Spleen (tissue), 11 donors: ENCODE measurements at regions not wholly inside any gene's neighbourhood (a gene's known extent, or its start where the extent isn't known, plus 50 kb on each side); places are given as distances from the start of the nearest gene placed in this dataset.

Source experiments
- DNase-seq: peaks from one replicate; pipeline ENCODE4 v3.0.0-alpha.2; 2020
- H3K27ac ChIP-seq, 8 donors: fragments of 200-600 bp; sonication (generic) in 7 of 8; 1 replicate in 4 of 8; 2 replicates in 4 of 8; pipeline versions ENCODE4 v1.5.0 to v1.8.0; 2016 to 2021; ENCODE audit warnings: inconsistent platforms in 4 of 8, mild to moderate bottlenecking in 4 of 8, moderate library complexity in 1 of 8
- H3K27me3 ChIP-seq, 7 donors: fragments of 200-600 bp; sonication (generic) in 6 of 7; replicated peaks in 1 of 7; 1 replicate in 4 of 7; 2 replicates in 3 of 7; pipeline versions ENCODE4 v1.5.0 to v1.8.0; 2016 to 2021; ENCODE audit warnings: inconsistent platforms in 3 of 7, mild to moderate bottlenecking in 1 of 7
- H3K36me3 ChIP-seq, 6 donors: fragments of 200-600 bp; sonication (generic) in 5 of 6; 1 replicate in 4 of 6; 2 replicates in 2 of 6; pipeline versions ENCODE4 v1.5.0 to v1.8.0; 2016 to 2021; ENCODE audit warnings: inconsistent platforms in 2 of 6
- H3K4me1 ChIP-seq, 6 donors: fragments of 200-600 bp; sonication (generic) in 5 of 6; 1 replicate in 3 of 6; 2 replicates in 3 of 6; pipeline versions ENCODE4 v1.5.0 to v1.8.0; 2016 to 2021; ENCODE audit warnings: inconsistent platforms in 3 of 6
- H3K4me3 ChIP-seq, 8 donors: fragments of 200-600 bp; sonication (generic) in 7 of 8; 1 replicate in 4 of 8; 2 replicates in 4 of 8; pipeline versions ENCODE4 v1.5.0 to v1.8.0; 2016 to 2021; ENCODE audit warnings: inconsistent platforms in 4 of 8, mild to moderate bottlenecking in 4 of 8, moderate library complexity in 2 of 8
- H3K9me3 ChIP-seq, 8 donors: fragments of 200-600 bp; sonication (generic) in 7 of 8; 1 replicate in 4 of 8; 2 replicates in 4 of 8; pipeline versions ENCODE4 v1.5.0 to v1.8.0; 2016 to 2021; ENCODE audit warnings: inconsistent platforms in 4 of 8
- POLR2A ChIP-seq, 3 donors: fragments of 450-650 bp; IDR thresholded peaks; one replicate each; pipeline ENCODE4 v1.5.1; 2017; ENCODE audit warnings: antibody characterized with exemption in 3 of 3, mild to moderate bottlenecking in 1 of 3
- POLR2AphosphoS5 ChIP-seq, 3 donors: sonication (generic); formaldehyde crosslinking; IDR thresholded peaks; one replicate each; pipeline ENCODE4 v1.5.1; 2017; ENCODE audit warnings: antibody characterized with exemption in 3 of 3
- WGBS, 5 donors: extraction: QIAGEN DNeasy Blood & Tissue Kit in 3 of 5; methylation state at CpG; one replicate each; pipeline versions ENCODE4 v1.1.5 to v1.1.7; 2013 to 2018; 5-methylcytosine and 5-hydroxymethylcytosine counted together
- intact Hi-C: fragments of 100-400 bp; cut with DNase I; formaldehyde crosslinking; loops from one replicate; pipeline ENCODE4 v1.15.0; 2023; ENCODE audit warnings: low total_unique reads
- TF ChIP-seq, protein P1 (sequence below), 11 experiments: fragments of 200-600 bp in 7 of 11; fragments of 450-650 bp in 4 of 11; sonication (generic) in 4 of 11; IDR thresholded peaks in 8 of 11; conservative IDR thresholded peaks in 3 of 11; 1 replicate in 7 of 11; 2 replicates in 4 of 11; pipeline versions ENCODE4 v1.4.0 to v1.8.0; 2016 to 2021; ENCODE audit warnings: antibody characterized with exemption in 11 of 11, inconsistent platforms in 4 of 11, mild to moderate bottlenecking in 1 of 11
- donor health status: healthy with polysubstance abuse.
- donor health status: DM: no; HTN: no; CAD: no; lungs with moderate emphysema.
- donor health status: DM: no; HTN: no; CAD: no.
- donor health status: Bipolar disorder and iron deficiency.
- donor health status: healthy.
- donor health status: DM: no; HTN: no; CAD: no.
- donor health status: DM: yes; HTN: yes; CAD: no.

DNA sequence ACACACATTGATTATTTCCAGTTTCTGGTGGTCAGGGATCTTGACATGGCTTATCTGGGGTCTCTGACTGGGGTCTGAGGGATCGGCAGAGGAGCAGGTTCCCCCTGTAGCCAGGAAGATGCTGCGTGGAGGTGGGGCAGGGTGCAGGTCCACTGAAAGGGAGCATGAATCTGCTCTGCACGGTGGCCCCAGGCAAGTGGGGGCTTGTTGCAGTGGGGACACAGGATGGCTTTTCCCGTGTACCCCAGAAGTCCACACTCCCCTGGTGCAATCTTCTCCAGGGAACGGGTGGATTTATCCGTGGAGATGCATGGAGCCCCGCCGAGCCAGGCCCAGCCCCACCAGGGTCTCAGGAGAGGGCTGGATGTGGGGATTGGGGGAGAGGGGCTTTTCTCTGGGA lies 210.4 kb upstream of the C14orf180 start:
- H3K27ac ChIP-seq = no peak overlapping the region
- H3K4me3 ChIP-seq = no peak overlapping the region
- peaks cover 0 to 32% (median 0%) of the 10 kb centered on the region in 7 donors for H3K27me3 ChIP-seq
- no peak for DNase-seq
- intact Hi-C loops = no loop called here
- peaks cover 0 to 7% (median 0%) of the 10 kb centered on the region in 8 donors for H3K9me3 ChIP-seq
- no peaks in the 10 kb centered on the region for H3K36me3 ChIP-seq
- TF ChIP-seq, protein P1, sequence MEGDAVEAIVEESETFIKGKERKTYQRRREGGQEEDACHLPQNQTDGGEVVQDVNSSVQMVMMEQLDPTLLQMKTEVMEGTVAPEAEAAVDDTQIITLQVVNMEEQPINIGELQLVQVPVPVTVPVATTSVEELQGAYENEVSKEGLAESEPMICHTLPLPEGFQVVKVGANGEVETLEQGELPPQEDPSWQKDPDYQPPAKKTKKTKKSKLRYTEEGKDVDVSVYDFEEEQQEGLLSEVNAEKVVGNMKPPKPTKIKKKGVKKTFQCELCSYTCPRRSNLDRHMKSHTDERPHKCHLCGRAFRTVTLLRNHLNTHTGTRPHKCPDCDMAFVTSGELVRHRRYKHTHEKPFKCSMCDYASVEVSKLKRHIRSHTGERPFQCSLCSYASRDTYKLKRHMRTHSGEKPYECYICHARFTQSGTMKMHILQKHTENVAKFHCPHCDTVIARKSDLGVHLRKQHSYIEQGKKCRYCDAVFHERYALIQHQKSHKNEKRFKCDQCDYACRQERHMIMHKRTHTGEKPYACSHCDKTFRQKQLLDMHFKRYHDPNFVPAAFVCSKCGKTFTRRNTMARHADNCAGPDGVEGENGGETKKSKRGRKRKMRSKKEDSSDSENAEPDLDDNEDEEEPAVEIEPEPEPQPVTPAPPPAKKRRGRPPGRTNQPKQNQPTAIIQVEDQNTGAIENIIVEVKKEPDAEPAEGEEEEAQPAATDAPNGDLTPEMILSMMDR (IDR thresholded peaks at IDR 0.05 in 8 of 11, conservative IDR thresholded peaks at IDR 0.05 in 3 of 11) = no peak
- TF ChIP-seq POLR2A (IDR thresholded peaks at IDR 0.05) (no peak), POLR2AphosphoS5 (IDR thresholded peaks at IDR 0.05) (no peak)
- 67 to 85% (median 82%) methylated on average over 4 to 8 of the region's 8 CpGs for WGBS, 5 donors
- peaks cover 0 to 4% (median 0%) of the 10 kb centered on the region in 6 donors for H3K4me1 ChIP-seq

DNA sequence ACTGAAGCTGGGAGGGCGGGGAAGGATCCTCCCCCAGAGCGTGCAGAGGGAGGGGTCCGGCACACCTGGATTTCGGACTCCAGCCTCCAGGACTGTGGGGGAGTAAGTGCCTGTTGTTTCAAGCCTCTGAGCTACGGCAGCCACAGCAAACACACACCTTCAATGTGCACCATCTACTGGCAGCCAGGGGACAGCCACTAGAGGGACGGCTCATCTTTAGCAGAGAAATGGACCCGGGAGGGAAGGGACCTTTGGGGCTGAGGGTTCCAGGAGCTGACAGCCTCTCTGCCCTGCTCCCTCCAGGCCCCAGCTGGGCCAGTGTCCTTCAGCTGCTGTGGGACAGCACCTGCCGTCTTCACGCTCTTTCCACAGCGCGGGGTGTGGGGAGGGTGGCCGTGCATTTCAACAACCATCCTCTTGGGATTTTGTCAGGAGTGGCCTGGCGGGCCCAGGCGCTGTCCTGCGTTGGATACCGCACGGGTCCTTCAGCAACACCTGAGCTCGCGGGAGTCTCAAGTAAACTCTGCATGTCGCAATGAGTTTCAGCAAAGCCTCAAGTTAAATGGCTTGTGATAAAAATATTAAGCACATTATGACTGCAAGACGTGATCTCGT lies 209.2 kb upstream of the C14orf180 start:
- peaks cover 0 to 32% (median 0%) of the 10 kb centered on the region in 7 donors for H3K27me3 ChIP-seq
- intact Hi-C loops = no loop called here
- H3K4me3 ChIP-seq = no peak overlapping the region
- peaks cover 0 to 4% (median 0%) of the 10 kb centered on the region in 6 donors for H3K4me1 ChIP-seq
- peaks cover 0 to 7% (median 0%) of the 10 kb centered on the region in 8 donors for H3K9me3 ChIP-seq
- no peaks in the 10 kb centered on the region for H3K36me3 ChIP-seq
- no peak overlapping the region for H3K27ac ChIP-seq
- TF ChIP-seq POLR2AphosphoS5 (IDR thresholded peaks at IDR 0.05) = no peak
- TF ChIP-seq, protein P1 (IDR thresholded peaks at IDR 0.05 in 8 of 11, conservative IDR thresholded peaks at IDR 0.05 in 3 of 11) = peak in 8 of 11 experiments; percentile 13 to 59 (median 40)
- no peak for TF ChIP-seq POLR2A (IDR thresholded peaks at IDR 0.05)
- WGBS, 5 donors = 62 to 68% (median 66%) methylated on average over 18 to 22 of the region's 22 CpGs
- DNase-seq = no peak

DNA sequence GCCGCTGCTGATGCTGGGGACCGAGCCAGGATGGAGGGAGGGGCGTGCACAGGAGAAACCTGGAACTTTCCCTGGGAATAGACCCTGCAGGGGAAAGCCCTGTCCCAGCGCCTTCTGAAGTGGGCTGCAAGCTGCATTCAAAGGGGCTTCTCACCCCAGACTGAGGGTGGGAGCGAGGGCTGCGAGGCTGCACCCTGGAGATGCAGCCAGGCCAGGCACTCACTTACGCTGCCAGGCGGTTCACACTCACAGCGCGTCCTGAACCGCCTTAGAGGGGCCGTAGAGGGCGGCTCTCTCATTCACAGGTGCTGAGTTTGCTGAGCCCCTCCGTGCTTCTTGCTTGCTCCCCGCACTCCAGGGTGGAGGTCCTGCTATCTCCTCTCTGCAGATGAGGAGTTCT lies 208.5 kb upstream of the C14orf180 start:
- TF ChIP-seq, protein P1 (IDR thresholded peaks at IDR 0.05 in 8 of 11, conservative IDR thresholded peaks at IDR 0.05 in 3 of 11) = no peak
- no peak for TF ChIP-seq POLR2AphosphoS5 (IDR thresholded peaks at IDR 0.05)
- no peak for TF ChIP-seq POLR2A (IDR thresholded peaks at IDR 0.05)
- Histone ChIP-seq H3K27ac (no peak overlapping the region), H3K9me3 (peaks cover 0 to 7% (median 0%) of the 10 kb centered on the region in 8 donors), H3K4me1 (peaks cover 0 to 4% (median 0%) of the 10 kb centered on the region in 6 donors), H3K36me3 (no peaks in the 10 kb centered on the region), H3K4me3 (no peak overlapping the region), H3K27me3 (peaks cover 0 to 32% (median 0%) of the 10 kb centered on the region in 7 donors)
- DNase-seq = no peak
- intact Hi-C loops = no loop called here
- whole genome bisulfite sequencing, 5 donors = 81 to 90% (median 88%) methylated on average over 14 to 15 of the region's 15 CpGs

DNA sequence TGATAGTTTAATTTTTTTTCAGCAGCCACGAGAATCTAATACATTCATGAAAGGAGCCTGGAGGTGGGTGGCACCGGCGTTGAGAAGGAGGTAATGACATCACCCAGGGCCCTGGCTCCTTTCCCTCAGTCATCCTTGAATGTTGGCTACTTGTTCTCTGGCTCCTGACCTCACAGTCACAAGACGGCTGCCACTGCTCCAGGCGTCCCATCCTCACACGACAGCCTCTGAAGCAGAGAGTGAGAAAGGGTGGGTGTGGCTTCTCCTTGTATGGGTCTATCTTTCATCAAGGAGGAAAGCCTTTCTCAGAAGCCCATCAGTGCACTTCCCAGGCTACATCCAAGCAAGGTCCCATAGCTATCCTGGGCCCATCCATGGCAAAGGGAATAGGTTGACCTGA lies 207.6 kb upstream of the C14orf180 start:
- no peak overlapping the region for H3K4me3 ChIP-seq
- intact Hi-C loops = no loop called here
- peaks cover 0 to 32% (median 0%) of the 10 kb centered on the region in 7 donors for H3K27me3 ChIP-seq
- peaks cover 0 to under 1% (median 0%) of the 10 kb centered on the region in 8 donors for H3K9me3 ChIP-seq
- no peak for DNase-seq
- TF ChIP-seq, protein P1 (IDR thresholded peaks at IDR 0.05 in 8 of 11, conservative IDR thresholded peaks at IDR 0.05 in 3 of 11) = no peak
- TF ChIP-seq POLR2AphosphoS5 (IDR thresholded peaks at IDR 0.05) (no peak), POLR2A (IDR thresholded peaks at IDR 0.05) (no peak)
- H3K4me1 ChIP-seq = peaks cover 0 to 4% (median 0%) of the 10 kb centered on the region in 6 donors
- no peak overlapping the region for H3K27ac ChIP-seq
- H3K36me3 ChIP-seq = no peaks in the 10 kb centered on the region
- 86 to 95% (median 89%) methylated on average over 6 of the region's 6 CpGs for WGBS, 5 donors
